ENCODE measurements at regions not wholly inside any gene's neighbourhood (a gene's known extent, or its start where the extent isn't known, plus 50 kb on each side); places are given as distances from the start of the nearest gene placed in this dataset.

DNA sequence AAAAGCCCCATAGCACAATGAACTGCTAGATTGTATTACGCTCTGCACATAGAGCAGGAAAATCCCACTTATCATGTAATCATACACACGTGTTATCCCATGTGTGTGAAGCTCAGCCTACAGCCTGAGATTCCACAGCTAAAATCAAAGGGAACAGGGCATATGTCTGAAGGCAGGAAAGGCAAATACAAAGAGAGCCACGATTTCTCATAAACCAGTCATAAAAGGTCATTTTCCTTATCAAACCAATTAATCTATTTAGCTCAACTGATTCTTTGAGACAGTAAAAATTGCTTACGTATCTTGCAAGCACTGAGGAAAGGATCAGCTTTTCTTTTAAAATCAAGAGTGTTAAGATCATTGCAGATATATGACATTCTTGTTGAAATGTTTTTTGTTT is 199.5 kb upstream of the TBL1XR1 start:
- TF ChIP-seq, protein P1, sequence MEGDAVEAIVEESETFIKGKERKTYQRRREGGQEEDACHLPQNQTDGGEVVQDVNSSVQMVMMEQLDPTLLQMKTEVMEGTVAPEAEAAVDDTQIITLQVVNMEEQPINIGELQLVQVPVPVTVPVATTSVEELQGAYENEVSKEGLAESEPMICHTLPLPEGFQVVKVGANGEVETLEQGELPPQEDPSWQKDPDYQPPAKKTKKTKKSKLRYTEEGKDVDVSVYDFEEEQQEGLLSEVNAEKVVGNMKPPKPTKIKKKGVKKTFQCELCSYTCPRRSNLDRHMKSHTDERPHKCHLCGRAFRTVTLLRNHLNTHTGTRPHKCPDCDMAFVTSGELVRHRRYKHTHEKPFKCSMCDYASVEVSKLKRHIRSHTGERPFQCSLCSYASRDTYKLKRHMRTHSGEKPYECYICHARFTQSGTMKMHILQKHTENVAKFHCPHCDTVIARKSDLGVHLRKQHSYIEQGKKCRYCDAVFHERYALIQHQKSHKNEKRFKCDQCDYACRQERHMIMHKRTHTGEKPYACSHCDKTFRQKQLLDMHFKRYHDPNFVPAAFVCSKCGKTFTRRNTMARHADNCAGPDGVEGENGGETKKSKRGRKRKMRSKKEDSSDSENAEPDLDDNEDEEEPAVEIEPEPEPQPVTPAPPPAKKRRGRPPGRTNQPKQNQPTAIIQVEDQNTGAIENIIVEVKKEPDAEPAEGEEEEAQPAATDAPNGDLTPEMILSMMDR (IDR thresholded peaks at IDR 0.05; ENCODE audit: poor library complexity, severe bottlenecking) = no peak
- no peak for TF ChIP-seq RAD21 (conservative IDR thresholded peaks at IDR 0.05)
- TF ChIP-seq, protein P2, sequence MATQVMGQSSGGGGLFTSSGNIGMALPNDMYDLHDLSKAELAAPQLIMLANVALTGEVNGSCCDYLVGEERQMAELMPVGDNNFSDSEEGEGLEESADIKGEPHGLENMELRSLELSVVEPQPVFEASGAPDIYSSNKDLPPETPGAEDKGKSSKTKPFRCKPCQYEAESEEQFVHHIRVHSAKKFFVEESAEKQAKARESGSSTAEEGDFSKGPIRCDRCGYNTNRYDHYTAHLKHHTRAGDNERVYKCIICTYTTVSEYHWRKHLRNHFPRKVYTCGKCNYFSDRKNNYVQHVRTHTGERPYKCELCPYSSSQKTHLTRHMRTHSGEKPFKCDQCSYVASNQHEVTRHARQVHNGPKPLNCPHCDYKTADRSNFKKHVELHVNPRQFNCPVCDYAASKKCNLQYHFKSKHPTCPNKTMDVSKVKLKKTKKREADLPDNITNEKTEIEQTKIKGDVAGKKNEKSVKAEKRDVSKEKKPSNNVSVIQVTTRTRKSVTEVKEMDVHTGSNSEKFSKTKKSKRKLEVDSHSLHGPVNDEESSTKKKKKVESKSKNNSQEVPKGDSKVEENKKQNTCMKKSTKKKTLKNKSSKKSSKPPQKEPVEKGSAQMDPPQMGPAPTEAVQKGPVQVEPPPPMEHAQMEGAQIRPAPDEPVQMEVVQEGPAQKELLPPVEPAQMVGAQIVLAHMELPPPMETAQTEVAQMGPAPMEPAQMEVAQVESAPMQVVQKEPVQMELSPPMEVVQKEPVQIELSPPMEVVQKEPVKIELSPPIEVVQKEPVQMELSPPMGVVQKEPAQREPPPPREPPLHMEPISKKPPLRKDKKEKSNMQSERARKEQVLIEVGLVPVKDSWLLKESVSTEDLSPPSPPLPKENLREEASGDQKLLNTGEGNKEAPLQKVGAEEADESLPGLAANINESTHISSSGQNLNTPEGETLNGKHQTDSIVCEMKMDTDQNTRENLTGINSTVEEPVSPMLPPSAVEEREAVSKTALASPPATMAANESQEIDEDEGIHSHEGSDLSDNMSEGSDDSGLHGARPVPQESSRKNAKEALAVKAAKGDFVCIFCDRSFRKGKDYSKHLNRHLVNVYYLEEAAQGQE (IDR thresholded peaks at IDR 0.05; ENCODE audit: borderline replicate concordance) = no peak
- TF ChIP-seq EZH2 (IDR thresholded peaks at IDR 0.05; ENCODE audit: borderline replicate concordance, insufficient read depth, low read length, poor library complexity, severe bottlenecking) = no peak
- no peak for TF ChIP-seq TAF1 (IDR thresholded peaks at IDR 0.05; ENCODE audit: low read depth)

Data from neural cell (in vitro differentiated cells).